ENCODE measurements at regions not wholly inside any gene's neighbourhood (a gene's known extent, or its start where the extent isn't known, plus 50 kb on each side); places are given as distances from the start of the nearest gene placed in this dataset.

DNA sequence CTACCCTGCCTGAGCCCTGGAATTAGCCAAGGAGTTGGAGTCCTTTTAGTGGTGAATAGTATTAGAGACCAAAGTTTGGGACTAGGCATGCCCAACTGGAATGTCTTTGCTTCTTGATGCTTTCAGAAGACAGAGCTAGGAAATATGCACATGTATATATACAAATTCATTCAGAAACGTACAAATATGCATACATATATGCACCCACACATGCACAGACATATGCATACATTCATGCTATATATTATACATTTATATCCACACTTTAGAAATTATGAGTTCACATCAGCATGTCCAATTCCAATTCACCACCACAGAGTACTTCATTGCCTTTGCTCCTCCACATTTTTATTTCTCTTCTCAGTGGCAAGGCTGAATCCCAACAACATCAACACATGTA lies 398.3 kb upstream of the MPDZ start:
- no peaks in the 10 kb centered on the region for H3K9me3 ChIP-seq (ENCODE audit: control insufficient read depth, insufficient read depth, low read depth, low read length)
- TF ChIP-seq TCF7L2 (IDR thresholded peaks at IDR 0.05; ENCODE audit: low read depth, low read length) (no peak), SIN3A (IDR thresholded peaks at IDR 0.05; ENCODE audit: borderline replicate concordance, insufficient read depth, low read depth, low read length) (no peak), CTCF (IDR thresholded peaks at IDR 0.05) (no peak), POLR2AphosphoS5 (IDR thresholded peaks at IDR 0.05; ENCODE audit: low read depth, low read length) (no peak)
- TF ChIP-seq, protein P1, sequence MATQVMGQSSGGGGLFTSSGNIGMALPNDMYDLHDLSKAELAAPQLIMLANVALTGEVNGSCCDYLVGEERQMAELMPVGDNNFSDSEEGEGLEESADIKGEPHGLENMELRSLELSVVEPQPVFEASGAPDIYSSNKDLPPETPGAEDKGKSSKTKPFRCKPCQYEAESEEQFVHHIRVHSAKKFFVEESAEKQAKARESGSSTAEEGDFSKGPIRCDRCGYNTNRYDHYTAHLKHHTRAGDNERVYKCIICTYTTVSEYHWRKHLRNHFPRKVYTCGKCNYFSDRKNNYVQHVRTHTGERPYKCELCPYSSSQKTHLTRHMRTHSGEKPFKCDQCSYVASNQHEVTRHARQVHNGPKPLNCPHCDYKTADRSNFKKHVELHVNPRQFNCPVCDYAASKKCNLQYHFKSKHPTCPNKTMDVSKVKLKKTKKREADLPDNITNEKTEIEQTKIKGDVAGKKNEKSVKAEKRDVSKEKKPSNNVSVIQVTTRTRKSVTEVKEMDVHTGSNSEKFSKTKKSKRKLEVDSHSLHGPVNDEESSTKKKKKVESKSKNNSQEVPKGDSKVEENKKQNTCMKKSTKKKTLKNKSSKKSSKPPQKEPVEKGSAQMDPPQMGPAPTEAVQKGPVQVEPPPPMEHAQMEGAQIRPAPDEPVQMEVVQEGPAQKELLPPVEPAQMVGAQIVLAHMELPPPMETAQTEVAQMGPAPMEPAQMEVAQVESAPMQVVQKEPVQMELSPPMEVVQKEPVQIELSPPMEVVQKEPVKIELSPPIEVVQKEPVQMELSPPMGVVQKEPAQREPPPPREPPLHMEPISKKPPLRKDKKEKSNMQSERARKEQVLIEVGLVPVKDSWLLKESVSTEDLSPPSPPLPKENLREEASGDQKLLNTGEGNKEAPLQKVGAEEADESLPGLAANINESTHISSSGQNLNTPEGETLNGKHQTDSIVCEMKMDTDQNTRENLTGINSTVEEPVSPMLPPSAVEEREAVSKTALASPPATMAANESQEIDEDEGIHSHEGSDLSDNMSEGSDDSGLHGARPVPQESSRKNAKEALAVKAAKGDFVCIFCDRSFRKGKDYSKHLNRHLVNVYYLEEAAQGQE (IDR thresholded peaks at IDR 0.05; ENCODE audit: insufficient read depth in 1 of 2, low read depth in 2 of 2, low read length in 1 of 2), result no peak
- ChIA-PET POLR2A (no interaction called here), CTCF (no interaction called here)
- BruUV-seq (replicated peaks), result no TSS peak
- no peak overlapping the region for H3K4me3 ChIP-seq (ENCODE audit: low read depth in 2 of 2, low read length in 2 of 2)
- H3K36me3 ChIP-seq (ENCODE audit: control insufficient read depth, insufficient read depth, low read length), result no peaks in the 10 kb centered on the region
- in situ Hi-C loops (cut with HindIII; ENCODE audit: low pct_unique_long_range_greater_than_20kb, low sequenced_read_pairs) (no loop called here), intact Hi-C loops (cut with micrococcal nuclease; ENCODE audit: unreplicated experiment) (no loop called here)
- no peaks in the 10 kb centered on the region for H3K27me3 ChIP-seq (ENCODE audit: control insufficient read depth, insufficient read depth, low read length)
- no peak for DNase-seq (ENCODE audit: low read depth, low spot score)
- H3K27ac ChIP-seq (ENCODE audit: low read length), result no peak overlapping the region
- no peak for ATAC-seq
- no peaks in the 10 kb centered on the region for H3K4me1 ChIP-seq (ENCODE audit: control insufficient read depth, insufficient read depth, low read length)

- ATAC-seq (no peak), DNase-seq (ENCODE audit: low read depth, low spot score) (no peak)
- no TSS peak for BruUV-seq (replicated peaks)
- CTCF ChIA-PET, result no interaction called here
- Histone ChIP-seq H3K9me3 (ENCODE audit: control insufficient read depth, insufficient read depth, low read depth, low read length) (no peaks in the 10 kb centered on the region), H3K27ac (ENCODE audit: low read length) (no peak overlapping the region), H3K27me3 (ENCODE audit: control insufficient read depth, insufficient read depth, low read length) (no peaks in the 10 kb centered on the region), H3K4me3 (ENCODE audit: low read depth in 2 of 2, low read length in 2 of 2) (no peak overlapping the region), H3K4me1 (ENCODE audit: control insufficient read depth, insufficient read depth, low read length) (no peaks in the 10 kb centered on the region), H3K36me3 (ENCODE audit: control insufficient read depth, insufficient read depth, low read length) (no peaks in the 10 kb centered on the region)
- intact Hi-C loops (cut with micrococcal nuclease; ENCODE audit: unreplicated experiment) (no loop called here), in situ Hi-C loops (cut with HindIII; ENCODE audit: low pct_unique_long_range_greater_than_20kb, low sequenced_read_pairs) (no loop called here)
- POLR2A ChIA-PET, result no interaction called here
- TF ChIP-seq TCF7L2 (IDR thresholded peaks at IDR 0.05; ENCODE audit: low read depth, low read length) (no peak), POLR2AphosphoS5 (IDR thresholded peaks at IDR 0.05; ENCODE audit: low read depth, low read length) (no peak), SIN3A (IDR thresholded peaks at IDR 0.05; ENCODE audit: borderline replicate concordance, insufficient read depth, low read depth, low read length) (no peak), CTCF (IDR thresholded peaks at IDR 0.05) (no peak)
- TF ChIP-seq, protein P1 (IDR thresholded peaks at IDR 0.05; ENCODE audit: insufficient read depth in 1 of 2, low read depth in 2 of 2, low read length in 1 of 2), result no peak
Measured at GRCh38 chr9:13675638-13676000, 396.1 kb upstream of the MPDZ start.
